OCI-LY7 (cell line): ENCODE measurements at regions not wholly inside any gene's neighbourhood (a gene's known extent, or its start where the extent isn't known, plus 50 kb on each side); places are given as distances from the start of the nearest gene placed in this dataset.

Experiments
- EZH2phosphoT487 ChIP-seq: fragments of 200-600 bp; sonication (generic); IDR thresholded peaks from 2 replicates; pipeline ENCODE4 v1.6.1; 2018; ENCODE audit warnings: low read depth, borderline replicate concordance, mild to moderate bottlenecking, mixed run types, antibody characterized with exemption, low read length, moderate library complexity, mixed read lengths
- TF ChIP-seq, protein P1 (sequence below): fragments of 200-600 bp; sonication (generic); conservative IDR thresholded peaks from 2 replicates; pipeline ENCODE4 v1.5.1; 2014; ENCODE audit warnings: mild to moderate bottlenecking, antibody characterized with exemption, low read length, moderate library complexity, mixed read lengths

DNA sequence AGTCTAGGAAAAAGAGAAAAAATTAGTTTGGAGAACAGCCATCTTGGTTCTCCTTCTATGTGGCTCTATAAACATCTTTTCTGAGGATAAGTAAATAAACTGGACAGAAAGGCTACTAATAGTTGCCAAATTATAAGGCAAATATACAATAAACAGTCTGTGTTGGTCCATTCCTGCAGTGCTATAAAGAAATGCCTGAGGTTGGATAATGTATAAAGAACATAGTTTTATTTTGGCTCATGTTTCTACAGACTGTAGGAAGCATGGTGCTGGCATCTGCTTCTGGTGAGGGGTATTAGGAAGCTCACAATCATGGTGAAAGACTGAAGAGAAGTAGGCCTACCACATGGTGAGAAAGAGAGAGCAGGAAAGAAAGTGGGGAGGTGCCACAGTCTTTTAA lies 209.7 kb downstream of the MACC1 start:
- TF ChIP-seq, protein P1, sequence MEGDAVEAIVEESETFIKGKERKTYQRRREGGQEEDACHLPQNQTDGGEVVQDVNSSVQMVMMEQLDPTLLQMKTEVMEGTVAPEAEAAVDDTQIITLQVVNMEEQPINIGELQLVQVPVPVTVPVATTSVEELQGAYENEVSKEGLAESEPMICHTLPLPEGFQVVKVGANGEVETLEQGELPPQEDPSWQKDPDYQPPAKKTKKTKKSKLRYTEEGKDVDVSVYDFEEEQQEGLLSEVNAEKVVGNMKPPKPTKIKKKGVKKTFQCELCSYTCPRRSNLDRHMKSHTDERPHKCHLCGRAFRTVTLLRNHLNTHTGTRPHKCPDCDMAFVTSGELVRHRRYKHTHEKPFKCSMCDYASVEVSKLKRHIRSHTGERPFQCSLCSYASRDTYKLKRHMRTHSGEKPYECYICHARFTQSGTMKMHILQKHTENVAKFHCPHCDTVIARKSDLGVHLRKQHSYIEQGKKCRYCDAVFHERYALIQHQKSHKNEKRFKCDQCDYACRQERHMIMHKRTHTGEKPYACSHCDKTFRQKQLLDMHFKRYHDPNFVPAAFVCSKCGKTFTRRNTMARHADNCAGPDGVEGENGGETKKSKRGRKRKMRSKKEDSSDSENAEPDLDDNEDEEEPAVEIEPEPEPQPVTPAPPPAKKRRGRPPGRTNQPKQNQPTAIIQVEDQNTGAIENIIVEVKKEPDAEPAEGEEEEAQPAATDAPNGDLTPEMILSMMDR, result no peak
- no peak for TF ChIP-seq EZH2phosphoT487
